IMR-90 (cell line): ENCODE measurements at regions not wholly inside any gene's neighbourhood (a gene's known extent, or its start where the extent isn't known, plus 50 kb on each side); places are given as distances from the start of the nearest gene placed in this dataset.

ENCODE experiments used
- ATAC-seq: fragments of 200-7000 bp; cut with Tn5 transposase; 2 replicates; pipeline ENCODE4 v1.9.1; 2020; ENCODE audit warnings: low read depth, mild to moderate bottlenecking, moderate library complexity
- BruUV-seq: library from RNA; stranded (reverse); fragments of 400-500 nt; replicated peaks from 2 replicates; lab custom pipeline; 2021; lab: Mats Ljungman, UMichigan
- CTCF ChIA-PET: fragments of 300-600 bp; formaldehyde crosslinking; extraction: SDS; loops from one replicate; lab custom pipeline; 2021; ENCODE audit warnings: antibody characterized with exemption; lab: Yijun Ruan, JAX
- POLR2A ChIA-PET: fragments of 300-600 bp; sonication (Branson Sonifier 250); formaldehyde crosslinking; loops from one replicate; lab custom pipeline; 2022; ENCODE audit warnings: antibody characterized with exemption; ENCODE audit not compliant: unreplicated experiment; lab: Charles Lee
- DNase-seq: peaks from one replicate; pipeline ENCODE4 v3.0.0; 2013
- H2AFZ ChIP-seq: replicated peaks from 2 replicates; pipeline ENCODE3; 2013; ENCODE audit warnings: low read length, mild to moderate bottlenecking; ENCODE audit not compliant: poor library complexity
- H2AK5ac ChIP-seq: 2 replicates; pipeline ENCODE4 v1.6.1; 2013; ENCODE audit warnings: low read depth, low read length, inconsistent platforms
- H2AK9ac ChIP-seq: replicated peaks from 2 replicates; pipeline ENCODE3; 2013; ENCODE audit warnings: mild to moderate bottlenecking, low read depth, low read length, moderate library complexity; ENCODE audit not compliant: poor library complexity
- H2BK120ac ChIP-seq: 2 replicates; pipeline ENCODE4 v1.6.1; 2013; ENCODE audit warnings: low read depth, low read length, inconsistent platforms
- H2BK15ac ChIP-seq: 3 replicates; pipeline ENCODE4 v1.6.1; 2013; ENCODE audit warnings: low read depth, low read length, inconsistent platforms
- H2BK20ac ChIP-seq: 2 replicates; pipeline ENCODE4 v1.6.1; 2013; ENCODE audit warnings: low read depth, mild to moderate bottlenecking, inconsistent platforms, low read length, moderate library complexity
- H2BK5ac ChIP-seq: 2 replicates; pipeline ENCODE4 v1.6.1; 2013; ENCODE audit warnings: mild to moderate bottlenecking, low read depth, low read length, inconsistent platforms; ENCODE audit not compliant: poor library complexity, severe bottlenecking
- H3K14ac ChIP-seq: replicated peaks from 2 replicates; pipeline ENCODE4 v1.6.1; 2013; ENCODE audit warnings: low read depth, low read length, inconsistent platforms
- H3K18ac ChIP-seq: 2 replicates; pipeline ENCODE4 v1.6.1; 2013; ENCODE audit warnings: low read depth, low read length, control low read depth
- H3K23ac ChIP-seq: 2 replicates; pipeline ENCODE4 v1.6.1; 2013; ENCODE audit warnings: low read depth, low read length, inconsistent platforms
- H3K27ac ChIP-seq: 2 replicates; pipeline ENCODE4 v1.5.1; 2013; ENCODE audit warnings: mild to moderate bottlenecking, control low read depth, low read length; ENCODE audit not compliant: insufficient read depth
- H3K27me3 ChIP-seq: 2 replicates; pipeline ENCODE4 v1.6.1; 2013; ENCODE audit warnings: low read length; ENCODE audit not compliant: control insufficient read depth, insufficient read depth
- H3K36me3 ChIP-seq: 2 replicates; pipeline ENCODE4 v1.6.1; 2013; ENCODE audit warnings: low read length, mixed read lengths; ENCODE audit not compliant: control insufficient read depth, insufficient read depth
- H3K4ac ChIP-seq: 2 replicates; pipeline ENCODE4 v1.6.1; 2013; ENCODE audit warnings: low read depth, low read length, inconsistent platforms
- H3K4me1 ChIP-seq: 2 replicates; pipeline ENCODE4 v1.6.1; 2013; ENCODE audit warnings: low read length, mixed read lengths; ENCODE audit not compliant: control insufficient read depth, insufficient read depth
- H3K4me2 ChIP-seq: 2 replicates; pipeline ENCODE4 v1.6.1; 2013; ENCODE audit warnings: low read depth, mild to moderate bottlenecking, control low read depth, low read length, moderate library complexity
- H3K4me3 ChIP-seq: 2 replicates; pipeline ENCODE4 v1.5.1; 2013; ENCODE audit warnings: low read depth, mild to moderate bottlenecking, control low read depth, low read length, moderate library complexity; ENCODE audit not compliant: insufficient read depth
- H3K56ac ChIP-seq: 2 replicates; pipeline ENCODE4 v1.6.1; 2013; ENCODE audit warnings: low read length, inconsistent platforms; ENCODE audit not compliant: insufficient read depth; ENCODE audit errors: extremely low read depth
- H3K79me1 ChIP-seq, 2 experiments: 2 replicates each; pipeline ENCODE4 v1.6.1; 2013; ENCODE audit warnings: low read length in 2 of 2, inconsistent platforms in 1 of 2, low read depth in 1 of 2
- H3K9ac ChIP-seq: 2 replicates; pipeline ENCODE4 v1.6.1; 2013; ENCODE audit warnings: low read depth, low read length, control low read depth
- H3K9me1 ChIP-seq: 2 replicates; pipeline ENCODE4 v1.6.1; 2013; ENCODE audit warnings: low read length, inconsistent platforms; ENCODE audit not compliant: insufficient read depth
- H3K9me3 ChIP-seq: 2 replicates; pipeline ENCODE4 v1.6.1; 2013; ENCODE audit warnings: low read length; ENCODE audit not compliant: control insufficient read depth, insufficient read depth
- H4K20me1 ChIP-seq: 2 replicates; pipeline ENCODE4 v1.6.1; 2013; ENCODE audit warnings: low read length, inconsistent platforms; ENCODE audit not compliant: insufficient read depth
- H4K5ac ChIP-seq: 2 replicates; pipeline ENCODE4 v1.6.1; 2013; ENCODE audit warnings: mild to moderate bottlenecking, low read depth, low read length, control low read depth
- H4K8ac ChIP-seq, 2 experiments: 2 replicates each; pipeline ENCODE4 v1.6.1; 2013; ENCODE audit warnings: low read depth in 2 of 2, low read length in 2 of 2, control low read depth in 1 of 2, inconsistent platforms in 1 of 2
- H4K91ac ChIP-seq: 2 replicates; pipeline ENCODE4 v1.6.1; 2013; ENCODE audit warnings: low read depth, low read length, inconsistent platforms; ENCODE audit not compliant: insufficient read depth
- BHLHE40 ChIP-seq: fragments of 150-350 bp; IDR thresholded peaks from 2 replicates; pipeline ENCODE4 v1.6.1; 2016; ENCODE audit warnings: mild to moderate bottlenecking, low read depth, low read length
- CEBPB ChIP-seq: IDR thresholded peaks from 2 replicates; pipeline ENCODE4 v1.6.1; 2012; ENCODE audit warnings: low read depth, low read length, improper control_type of control experiment
- CHD1 ChIP-seq: IDR thresholded peaks from 2 replicates; pipeline ENCODE4 v1.6.1; 2012; ENCODE audit warnings: low read depth, low read length, improper control_type of control experiment
- CTCF ChIP-seq: conservative IDR thresholded peaks from 2 replicates; pipeline ENCODE4 v1.5.1; 2012; ENCODE audit warnings: mild to moderate bottlenecking, low read depth, low read length, improper control_type of control experiment
- FOS ChIP-seq: fragments of 150-350 bp; IDR thresholded peaks from 2 replicates; pipeline ENCODE4 v1.6.1; 2016; ENCODE audit warnings: low read depth, low read length
- MXI1 ChIP-seq: IDR thresholded peaks from 2 replicates; pipeline ENCODE4 v1.6.1; 2012; ENCODE audit warnings: low read depth, mild to moderate bottlenecking, low read length, moderate library complexity, borderline replicate concordance
- NFE2L2 ChIP-seq: fragments of 150-350 bp; IDR thresholded peaks from 2 replicates; pipeline ENCODE4 v1.6.1; 2016; ENCODE audit warnings: low read depth, mild to moderate bottlenecking, low read length
- RAD21 ChIP-seq: IDR thresholded peaks from 2 replicates; pipeline ENCODE4 v1.6.1; 2012; ENCODE audit warnings: low read length, improper control_type of control experiment
- RFX5 ChIP-seq: IDR thresholded peaks from 2 replicates; pipeline ENCODE4 v1.8.0; 2012; ENCODE audit warnings: low read depth, mild to moderate bottlenecking, low read length, moderate library complexity
- WGBS, 2 experiments: methylation state at CpG; one replicate each; pipeline versions ENCODE4 v1.1.5 to v1.1.7; 2013; ENCODE audit warnings: missing lambda C conversion rate in 2 of 2; ENCODE audit not compliant: insufficient read length in 1 of 2; ENCODE audit errors: extremely low coverage in 2 of 2; 5-methylcytosine and 5-hydroxymethylcytosine counted together
- dilution Hi-C: fragments of 300-500 bp; cut with HindIII; formaldehyde crosslinking; loops from one replicate; pipeline ENCODE4 v1.14.3; 2018; ENCODE audit warnings: low sequenced_read_pairs; ENCODE audit not compliant: unreplicated experiment
- in situ Hi-C: fragments of 300-500 bp; cut with MboI; formaldehyde crosslinking; loops from 3 replicates; pipeline ENCODE4 v1.14.3; 2019; ENCODE audit warnings: low sequenced_read_pairs, inconsistent platforms, mixed read lengths
- intact Hi-C: fragments of 100-400 bp; cut with micrococcal nuclease; formaldehyde crosslinking; loops from 2 replicates; pipeline ENCODE4 v1.10.0; 2022

GRCh38 chr6:169843110-169843509 is 91.7 kb downstream of the ERMARD start:
- Histone ChIP-seq H3K9ac (no peak overlapping the region), H2BK20ac (no peak overlapping the region), H3K23ac (no peak overlapping the region), H2BK15ac (no peak overlapping the region), H3K9me1 (no peaks in the 10 kb centered on the region), H4K20me1 (no peaks in the 10 kb centered on the region), H4K5ac (no peak overlapping the region), H3K4me3 (no peak overlapping the region), H3K4me2 (no peak overlapping the region), H2AK9ac (no peak overlapping the region), H3K18ac (no peak overlapping the region), H3K4me1 (no peaks in the 10 kb centered on the region), H3K9me3 (peaks cover 4% of the 10 kb centered on the region; the same call in 1 of the 2 replicates), H3K27me3 (peaks cover 3% of the 10 kb centered on the region; the same call in 1 of the 2 replicates), H4K91ac (no peak overlapping the region), H2AFZ (no peak overlapping the region), H2BK120ac (no peak overlapping the region), H2BK5ac (no peak overlapping the region), H3K79me1 (no peaks in the 10 kb centered on the region), H3K36me3 (no peaks in the 10 kb centered on the region), H3K14ac (no peak overlapping the region), H2AK5ac (no peak overlapping the region), H3K27ac (no peak overlapping the region), H4K8ac (no peak overlapping the region), H3K56ac (no peak overlapping the region), H3K4ac (no peak overlapping the region)
- DNase-seq: no peak
- dilution Hi-C loops (no loop called here), intact Hi-C loops (no loop called here), in situ Hi-C loops (no loop called here)
- TF ChIP-seq CHD1: no peak
- TF ChIP-seq MXI1: no peak
- no peak for TF ChIP-seq CEBPB
- TF ChIP-seq FOS: no peak
- TF ChIP-seq NFE2L2: no peak
- no peak for TF ChIP-seq RFX5
- TF ChIP-seq RAD21: no peak
- TF ChIP-seq BHLHE40: no peak
- no peak for TF ChIP-seq CTCF
- CTCF ChIA-PET: no interaction called here
- BruUV-seq: no TSS peak
- no peak for ATAC-seq
- WGBS, 2 experiments: no CpG with 5 or more reads among the region's 5 CpGs
- POLR2A ChIA-PET: no interaction called here
